ENCODE measurements at regions not wholly inside any gene's neighbourhood (a gene's known extent, or its start where the extent isn't known, plus 50 kb on each side); places are given as distances from the start of the nearest gene placed in this dataset.

- no peak for DNase-seq
- Mint-ChIP-seq H3K36me3 (ENCODE audit: low read depth) (no peaks in the 10 kb centered on the region), H3K4me3 (no peak overlapping the region), H3K9me3 (no peaks in the 10 kb centered on the region), H3K27ac (no peak overlapping the region), H3K27me3 (ENCODE audit: low read depth) (peaks cover 10% of the 10 kb centered on the region), H3K4me1 (ENCODE audit: low read depth) (no peaks in the 10 kb centered on the region)
- CTCF ChIA-PET: interaction anchor here (0.6 to 0.7 kb wide), 2 partner anchors 81 to 196 kb away, joined by 3 read pairs; no protein-coding TSS in a partner anchor
- intact Hi-C loops (cut with micrococcal nuclease): no loop called here
Measured at GRCh38 chr2:550860-551567, 126.2 kb downstream of the TMEM18 start.

GRCh38 chr2:545711-546650 lies 131.2 kb downstream of the TMEM18 start:
- no peak for DNase-seq
- Mint-ChIP-seq H3K36me3 (ENCODE audit: low read depth) (no peaks in the 10 kb centered on the region), H3K4me3 (no peak overlapping the region), H3K9me3 (no peaks in the 10 kb centered on the region), H3K27ac (no peak overlapping the region), H3K4me1 (ENCODE audit: low read depth) (no peaks in the 10 kb centered on the region), H3K27me3 (ENCODE audit: low read depth) (peaks cover 13% of the 10 kb centered on the region)
- CTCF ChIA-PET: interaction anchor here (1.1 kb wide), 1 partner anchor 17 kb away, joined by 6 read pairs; no protein-coding TSS in a partner anchor
- intact Hi-C loops (cut with micrococcal nuclease): no loop called here

- Mint-ChIP-seq H3K36me3 (ENCODE audit: low read depth) (no peaks in the 10 kb centered on the region), H3K27ac (no peak overlapping the region), H3K27me3 (ENCODE audit: low read depth) (peaks cover 13% of the 10 kb centered on the region), H3K4me1 (ENCODE audit: low read depth) (no peaks in the 10 kb centered on the region), H3K9me3 (no peaks in the 10 kb centered on the region), H3K4me3 (no peak overlapping the region)
- intact Hi-C loops (cut with micrococcal nuclease): no loop called here
- CTCF ChIA-PET: no interaction called here
- DNase-seq: no peak
Measured at GRCh38 chr2:545228-545627, 132.0 kb downstream of the TMEM18 start.

- CTCF ChIA-PET: no interaction called here
- intact Hi-C loops (cut with micrococcal nuclease): no loop called here
- Mint-ChIP-seq H3K9me3 (no peaks in the 10 kb centered on the region), H3K36me3 (ENCODE audit: low read depth) (no peaks in the 10 kb centered on the region), H3K4me3 (no peak overlapping the region), H3K27ac (no peak overlapping the region), H3K4me1 (ENCODE audit: low read depth) (no peaks in the 10 kb centered on the region), H3K27me3 (ENCODE audit: low read depth) (peaks cover 27% of the 10 kb centered on the region)
- DNase-seq: no peak
Measured at GRCh38 chr2:538646-539045, 138.6 kb downstream of the TMEM18 start.

GRCh38 chr2:535222-535621 lies 142.0 kb downstream of the TMEM18 start:
- Mint-ChIP-seq H3K27me3 (ENCODE audit: low read depth) (peaks cover 22% of the 10 kb centered on the region), H3K36me3 (ENCODE audit: low read depth) (no peaks in the 10 kb centered on the region), H3K27ac (no peak overlapping the region), H3K4me3 (no peak overlapping the region), H3K4me1 (ENCODE audit: low read depth) (no peaks in the 10 kb centered on the region), H3K9me3 (peaks cover 6% of the 10 kb centered on the region)
- no peak for DNase-seq
- intact Hi-C loops (cut with micrococcal nuclease): no loop called here
- CTCF ChIA-PET: interaction anchor here (0.9 to 1.0 kb wide), 2 partner anchors 100 to 101 kb away, joined by 3 read pairs; no protein-coding TSS in a partner anchor

- intact Hi-C loops (cut with micrococcal nuclease): loop anchor here (1.0 to 5.0 kb wide), 4 partner anchors 57 to 1021 kb away; no protein-coding TSS in a partner anchor
- Mint-ChIP-seq H3K9me3 (peaks cover 9% of the 10 kb centered on the region), H3K36me3 (ENCODE audit: low read depth) (no peaks in the 10 kb centered on the region), H3K27ac (no peak overlapping the region), H3K27me3 (ENCODE audit: low read depth) (peaks cover 12% of the 10 kb centered on the region), H3K4me1 (ENCODE audit: low read depth) (no peaks in the 10 kb centered on the region), H3K4me3 (no peak overlapping the region)
- DNase-seq: no peak
- CTCF ChIA-PET: interaction anchor here (0.6 to 2.0 kb wide), 12 partner anchors 17 to 1021 kb away, joined by 3 to 9 read pairs (median 4); no protein-coding TSS in a partner anchor
Measured at GRCh38 chr2:529852-530251, 147.4 kb downstream of the TMEM18 start.

- H3K27ac Mint-ChIP-seq: no peak overlapping the region
- intact Hi-C loops (cut with micrococcal nuclease): loop anchor here (1.0 to 5.0 kb wide), 4 partner anchors 58 to 1021 kb away; no protein-coding TSS in a partner anchor
- peaks cover 12% of the 10 kb centered on the region for H3K27me3 Mint-ChIP-seq (ENCODE audit: low read depth)
- H3K36me3 Mint-ChIP-seq (ENCODE audit: low read depth): no peaks in the 10 kb centered on the region
- H3K4me3 Mint-ChIP-seq: no peak overlapping the region
- H3K9me3 Mint-ChIP-seq: peaks cover 9% of the 10 kb centered on the region
- no peak for DNase-seq
- H3K4me1 Mint-ChIP-seq (ENCODE audit: low read depth): no peaks in the 10 kb centered on the region
- CTCF ChIA-PET: interaction anchor here (0.6 to 2.0 kb wide), 8 partner anchors 17 to 1021 kb away, joined by 3 to 9 read pairs (median 4); no protein-coding TSS in a partner anchor
Measured at GRCh38 chr2:529424-529823, 147.8 kb downstream of the TMEM18 start.

GRCh38 chr2:527581-527980 lies 149.6 kb downstream of the TMEM18 start:
- H3K36me3 Mint-ChIP-seq (ENCODE audit: low read depth): no peaks in the 10 kb centered on the region
- intact Hi-C loops (cut with micrococcal nuclease): loop anchor here (5.0 kb wide), 1 partner anchor 60 kb away; no protein-coding TSS in a partner anchor
- no peak for DNase-seq
- no peak overlapping the region for H3K27ac Mint-ChIP-seq
- CTCF ChIA-PET: interaction anchor here (0.7 kb wide), 1 partner anchor 42 kb away, joined by 4 read pairs; no protein-coding TSS in a partner anchor
- H3K4me1 Mint-ChIP-seq (ENCODE audit: low read depth): no peaks in the 10 kb centered on the region
- peaks cover 9% of the 10 kb centered on the region for H3K9me3 Mint-ChIP-seq
- peaks cover 8% of the 10 kb centered on the region for H3K27me3 Mint-ChIP-seq (ENCODE audit: low read depth)
- no peak overlapping the region for H3K4me3 Mint-ChIP-seq

- H3K4me3 Mint-ChIP-seq: no peak overlapping the region
- H3K27ac Mint-ChIP-seq: no peak overlapping the region
- H3K27me3 Mint-ChIP-seq (ENCODE audit: low read depth): peaks cover 8% of the 10 kb centered on the region
- no peaks in the 10 kb centered on the region for H3K36me3 Mint-ChIP-seq (ENCODE audit: low read depth)
- DNase-seq: no peak
- H3K4me1 Mint-ChIP-seq (ENCODE audit: low read depth): no peaks in the 10 kb centered on the region
- CTCF ChIA-PET: interaction anchor here (0.7 kb wide), 1 partner anchor 43 kb away, joined by 4 read pairs; no protein-coding TSS in a partner anchor
- intact Hi-C loops (cut with micrococcal nuclease): loop anchor here (5.0 kb wide), 1 partner anchor 60 kb away; no protein-coding TSS in a partner anchor
- H3K9me3 Mint-ChIP-seq: peaks cover 4% of the 10 kb centered on the region
Measured at GRCh38 chr2:526918-527317, 150.3 kb downstream of the TMEM18 start.

- peaks cover 3% of the 10 kb centered on the region for H3K9me3 Mint-ChIP-seq
- intact Hi-C loops (cut with micrococcal nuclease): loop anchor here (5.0 kb wide), 1 partner anchor 62 kb away; no protein-coding TSS in a partner anchor
Measured at GRCh38 chr2:525611-526010, 151.6 kb downstream of the TMEM18 start.

GRCh38 chr2:525021-525420 lies 152.2 kb downstream of the TMEM18 start:
- intact Hi-C loops (cut with micrococcal nuclease): loop anchor here (5.0 kb wide), 1 partner anchor 62 kb away; no protein-coding TSS in a partner anchor
- CTCF ChIA-PET: interaction anchor here (1.0 to 1.1 kb wide), 2 partner anchors 59 to 113 kb away, joined by 3 read pairs; no protein-coding TSS in a partner anchor
- H3K4me3 Mint-ChIP-seq: no peak overlapping the region
- peaks cover 8% of the 10 kb centered on the region for H3K27me3 Mint-ChIP-seq (ENCODE audit: low read depth)
- no peak for DNase-seq
- H3K9me3 Mint-ChIP-seq: peaks cover 3% of the 10 kb centered on the region
- H3K27ac Mint-ChIP-seq: no peak overlapping the region
- H3K36me3 Mint-ChIP-seq (ENCODE audit: low read depth): no peaks in the 10 kb centered on the region
- no peaks in the 10 kb centered on the region for H3K4me1 Mint-ChIP-seq (ENCODE audit: low read depth)

More at GRCh38 chr2:525611-526010, 151.6 kb downstream of the TMEM18 start:
- Mint-ChIP-seq H3K4me1 (ENCODE audit: low read depth) (no peaks in the 10 kb centered on the region), H3K4me3 (no peak overlapping the region), H3K27me3 (ENCODE audit: low read depth) (peaks cover 8% of the 10 kb centered on the region), H3K36me3 (ENCODE audit: low read depth) (no peaks in the 10 kb centered on the region), H3K27ac (no peak overlapping the region)
- no peak for DNase-seq
- CTCF ChIA-PET: interaction anchor here (1.1 kb wide), 1 partner anchor 112 kb away, joined by 3 read pairs; no protein-coding TSS in a partner anchor

- no peak for DNase-seq
- no peaks in the 10 kb centered on the region for H3K4me1 Mint-ChIP-seq (ENCODE audit: low read depth)
- H3K4me3 Mint-ChIP-seq: no peak overlapping the region
- H3K9me3 Mint-ChIP-seq: no peaks in the 10 kb centered on the region
- peaks cover 5% of the 10 kb centered on the region for H3K27me3 Mint-ChIP-seq (ENCODE audit: low read depth)
- H3K27ac Mint-ChIP-seq: no peak overlapping the region
- CTCF ChIA-PET: interaction anchor here (1.0 kb wide), 1 partner anchor 60 kb away, joined by 3 read pairs; no protein-coding TSS in a partner anchor
- no peaks in the 10 kb centered on the region for H3K36me3 Mint-ChIP-seq (ENCODE audit: low read depth)
- intact Hi-C loops (cut with micrococcal nuclease): no loop called here
Measured at GRCh38 chr2:524442-524841, 152.8 kb downstream of the TMEM18 start.

Data from activated naive CD4-positive, alpha-beta T cell treated with anti-CD3 and anti-CD28 coated beads for 36 hours (primary cell).